ENCODE measurements at regions not wholly inside any gene's neighbourhood (a gene's known extent, or its start where the extent isn't known, plus 50 kb on each side); places are given as distances from the start of the nearest gene placed in this dataset.

DNA sequence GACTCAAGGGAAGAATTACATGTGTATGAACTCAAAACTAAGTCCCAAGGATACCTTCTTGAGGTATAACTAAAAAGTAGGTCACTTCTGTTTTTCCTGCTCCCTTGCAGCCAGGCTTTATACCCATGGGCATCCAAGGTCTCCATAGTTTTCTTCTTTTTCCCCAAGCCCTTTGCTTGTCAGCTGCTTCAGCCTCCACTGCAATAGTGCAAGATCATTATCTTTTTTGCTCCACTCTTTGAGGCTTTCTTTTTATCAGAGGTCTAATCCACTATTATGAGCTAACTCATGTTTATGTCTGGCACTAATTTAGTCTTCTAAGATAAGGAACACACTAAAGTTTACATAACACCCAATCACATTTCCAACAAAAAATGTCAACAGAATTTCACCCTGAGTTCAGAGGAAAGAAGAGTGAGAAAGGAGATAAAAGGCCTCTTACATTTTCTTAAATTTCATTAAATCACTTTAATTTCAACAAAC lies 121.2 kb upstream of the LSAMP start:
- Histone ChIP-seq H3K36me3 (ENCODE audit: control insufficient read depth, insufficient read depth, low read length) (no peaks in the 10 kb centered on the region), H3K27ac (ENCODE audit: low read length) (no peak overlapping the region), H3K4me3 (ENCODE audit: low read length) (no peak overlapping the region), H3K9me3 (replicated peaks; ENCODE audit: control insufficient read depth, low read depth, low read length) (no peaks in the 10 kb centered on the region), H3K27me3 (ENCODE audit: control insufficient read depth, insufficient read depth, low read length) (no peaks in the 10 kb centered on the region), H3K4me1 (ENCODE audit: control insufficient read depth, insufficient read depth, low read length) (no peaks in the 10 kb centered on the region)
- DNase-seq: no peak

DNA sequence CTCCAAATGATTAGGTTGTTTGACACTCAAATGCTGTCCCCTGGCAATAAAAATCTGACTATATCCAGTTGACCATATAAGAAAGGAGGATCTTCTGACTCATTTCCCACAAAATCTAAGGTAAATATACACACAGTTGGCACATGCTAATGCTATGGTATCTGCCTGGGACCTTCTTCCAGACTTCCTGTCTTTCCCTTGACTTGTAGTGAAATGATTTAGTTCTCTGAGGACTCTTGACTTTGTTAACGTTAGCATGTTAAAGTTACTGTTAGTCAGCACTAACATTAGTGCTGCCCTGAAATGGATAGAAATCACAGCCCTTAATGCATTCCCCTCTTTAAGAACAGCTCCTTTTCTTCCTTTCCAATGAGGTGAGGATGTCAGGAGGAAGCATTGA lies 124.3 kb upstream of the LSAMP start:
- DNase-seq: no peak
- H3K27me3 ChIP-seq (ENCODE audit: control insufficient read depth, insufficient read depth, low read length): no peaks in the 10 kb centered on the region
- H3K27ac ChIP-seq (ENCODE audit: low read length): no peak overlapping the region
- WGBS (ENCODE audit: insufficient coverage): no CpG with 5 or more reads among the region's 1 CpG
- H3K4me3 ChIP-seq (ENCODE audit: low read length): no peak overlapping the region
- peaks cover 11% of the 10 kb centered on the region for H3K9me3 ChIP-seq (replicated peaks; ENCODE audit: control insufficient read depth, low read depth, low read length)
- no peaks in the 10 kb centered on the region for H3K36me3 ChIP-seq (ENCODE audit: control insufficient read depth, insufficient read depth, low read length)
- no peaks in the 10 kb centered on the region for H3K4me1 ChIP-seq (ENCODE audit: control insufficient read depth, insufficient read depth, low read length)

DNA sequence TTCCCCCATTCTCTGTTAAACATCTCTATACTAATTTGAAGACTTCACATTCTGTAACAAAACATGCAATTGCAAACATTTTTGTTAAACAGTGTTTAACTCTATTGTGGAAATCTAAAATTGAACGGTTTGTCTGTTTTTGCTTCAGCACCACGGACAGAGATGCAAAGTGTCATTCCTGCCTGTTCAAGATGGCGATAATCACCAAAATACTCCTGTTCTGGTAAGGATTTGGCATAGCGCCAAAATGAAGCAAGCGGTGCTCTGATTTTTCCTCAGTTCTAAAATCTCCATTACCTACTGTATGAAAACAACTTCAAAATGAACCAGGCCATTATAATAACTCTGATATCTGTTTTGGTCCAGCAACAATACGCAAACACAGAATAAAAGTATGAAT lies 129.7 kb upstream of the TUSC7 start:
- no peak overlapping the region for H3K27ac ChIP-seq (ENCODE audit: low read length)
- H3K36me3 ChIP-seq (ENCODE audit: control insufficient read depth, insufficient read depth, low read length): no peaks in the 10 kb centered on the region
- no peaks in the 10 kb centered on the region for H3K4me1 ChIP-seq (ENCODE audit: control insufficient read depth, insufficient read depth, low read length)
- 10% methylated on average over 2 of the region's 6 CpGs for WGBS (ENCODE audit: insufficient coverage)
- H3K27me3 ChIP-seq (ENCODE audit: control insufficient read depth, insufficient read depth, low read length): no peaks in the 10 kb centered on the region
- H3K9me3 ChIP-seq (replicated peaks; ENCODE audit: control insufficient read depth, low read depth, low read length): peaks cover 2% of the 10 kb centered on the region
- peak; percentile 12 for DNase-seq
- no peak overlapping the region for H3K4me3 ChIP-seq (ENCODE audit: low read length)

DNA sequence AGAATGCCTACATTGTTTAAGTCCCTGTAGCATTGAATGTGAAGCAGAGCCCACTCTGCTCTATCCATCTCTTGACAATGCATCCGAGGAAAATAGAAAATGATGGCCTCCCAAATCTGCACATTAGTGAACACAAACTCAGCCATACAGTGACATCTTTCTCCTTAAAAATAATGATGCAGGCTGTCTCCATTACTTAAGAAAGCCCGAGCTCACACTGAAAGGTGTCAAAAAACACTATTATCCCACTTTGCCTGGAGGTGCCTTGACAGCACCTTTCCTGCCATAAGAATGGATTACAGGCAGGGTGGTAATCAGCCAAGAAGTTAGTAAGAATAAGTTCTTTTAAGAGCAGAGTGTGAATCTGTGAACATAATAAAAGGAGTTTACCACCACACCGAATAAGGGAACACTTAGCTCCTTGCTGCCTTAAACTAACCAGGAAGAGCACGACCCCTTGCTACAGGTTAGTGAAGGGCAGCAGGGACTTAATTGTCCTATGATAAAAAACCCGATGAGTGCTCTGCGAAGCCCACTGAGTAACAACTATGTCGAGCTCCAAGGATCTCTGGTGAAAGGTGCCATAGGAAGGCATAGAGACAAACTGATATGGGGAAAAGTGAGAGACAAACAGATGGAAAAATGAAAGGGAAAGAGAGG lies 123.2 kb upstream of the TUSC7 start:
- no peak for DNase-seq
- no peak overlapping the region for H3K27ac ChIP-seq (ENCODE audit: low read length)
- no peaks in the 10 kb centered on the region for H3K4me1 ChIP-seq (ENCODE audit: control insufficient read depth, insufficient read depth, low read length)
- H3K4me3 ChIP-seq (ENCODE audit: low read length): no peak overlapping the region
- no peaks in the 10 kb centered on the region for H3K27me3 ChIP-seq (ENCODE audit: control insufficient read depth, insufficient read depth, low read length)
- H3K9me3 ChIP-seq (replicated peaks; ENCODE audit: control insufficient read depth, low read depth, low read length): no peaks in the 10 kb centered on the region
- WGBS (ENCODE audit: insufficient coverage): 53% methylated on average over 4 of the region's 7 CpGs
- H3K36me3 ChIP-seq (ENCODE audit: control insufficient read depth, insufficient read depth, low read length): no peaks in the 10 kb centered on the region

DNA sequence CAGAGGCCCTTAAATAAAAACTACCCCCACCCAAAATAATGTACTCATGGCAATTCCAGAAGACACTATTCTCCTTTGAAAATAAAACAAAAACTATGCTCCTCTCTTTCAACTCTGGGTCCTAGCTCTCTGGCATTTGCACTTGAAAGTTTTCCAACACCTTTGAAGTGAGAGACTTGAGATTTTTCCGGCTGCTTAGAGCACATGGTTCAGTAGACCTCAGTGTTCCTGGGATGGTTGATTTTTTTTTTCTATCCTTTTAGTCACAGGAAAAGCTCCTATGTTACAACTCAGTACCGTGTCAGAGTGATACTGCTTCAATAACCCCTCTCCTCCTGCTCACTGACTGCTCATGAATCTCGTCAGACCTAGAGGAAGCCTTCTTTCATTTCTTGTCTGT lies 118.3 kb upstream of the TUSC7 start:
- no peak overlapping the region for H3K27ac ChIP-seq (ENCODE audit: low read length)
- DNase-seq: no peak
- no peaks in the 10 kb centered on the region for H3K4me1 ChIP-seq (ENCODE audit: control insufficient read depth, insufficient read depth, low read length)
- H3K36me3 ChIP-seq (ENCODE audit: control insufficient read depth, insufficient read depth, low read length): no peaks in the 10 kb centered on the region
- H3K9me3 ChIP-seq (replicated peaks; ENCODE audit: control insufficient read depth, low read depth, low read length): no peaks in the 10 kb centered on the region
- H3K27me3 ChIP-seq (ENCODE audit: control insufficient read depth, insufficient read depth, low read length): no peaks in the 10 kb centered on the region
- WGBS (ENCODE audit: insufficient coverage): no CpG with 5 or more reads among the region's 3 CpGs
- no peak overlapping the region for H3K4me3 ChIP-seq (ENCODE audit: low read length)

DNA sequence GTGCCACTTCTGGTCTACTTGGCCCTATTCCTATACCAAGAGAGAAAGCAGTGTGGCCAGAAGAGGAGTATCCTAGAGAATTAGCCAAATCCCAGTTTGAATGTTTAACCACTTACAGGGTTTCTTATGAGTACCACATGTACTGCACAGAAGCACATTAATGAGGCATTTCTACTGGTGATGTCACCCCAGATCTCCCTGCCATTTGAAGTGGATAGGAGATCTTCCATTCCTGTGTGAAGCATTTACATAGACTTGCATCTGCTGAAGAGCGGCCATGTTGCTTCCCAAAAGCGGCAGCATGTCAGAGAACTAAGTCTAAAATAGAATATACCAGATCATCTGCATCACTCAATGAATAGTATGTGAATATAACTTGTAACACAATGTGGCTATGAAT lies 108.4 kb upstream of the TUSC7 start:
- no CpG with 5 or more reads among the region's 2 CpGs for WGBS (ENCODE audit: insufficient coverage)

DNA sequence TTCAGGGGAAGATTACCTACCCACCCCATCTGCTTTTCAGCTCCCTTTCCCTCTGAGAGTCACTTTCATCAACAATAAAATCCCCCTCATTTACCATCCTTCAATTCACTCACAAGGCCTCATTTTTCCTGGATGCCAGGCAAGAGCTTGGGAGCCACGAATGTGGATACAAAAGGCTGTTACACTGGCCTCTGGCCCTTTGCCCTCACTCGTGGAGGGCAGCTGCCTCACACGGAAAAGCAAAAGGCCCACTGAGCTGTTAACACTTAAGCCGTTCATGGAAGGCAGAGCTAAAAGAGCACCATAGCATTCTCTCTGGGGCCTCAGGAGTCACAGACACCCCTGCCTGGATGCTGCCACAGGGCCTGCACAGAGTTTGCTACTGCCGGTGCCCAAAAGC lies 102.4 kb upstream of the TUSC7 start:
- Histone ChIP-seq H3K27me3 (ENCODE audit: control insufficient read depth, insufficient read depth, low read length) (no peaks in the 10 kb centered on the region), H3K4me3 (ENCODE audit: low read length) (no peak overlapping the region), H3K36me3 (ENCODE audit: control insufficient read depth, insufficient read depth, low read length) (no peaks in the 10 kb centered on the region), H3K27ac (ENCODE audit: low read length) (no peak overlapping the region), H3K4me1 (ENCODE audit: control insufficient read depth, insufficient read depth, low read length) (no peaks in the 10 kb centered on the region), H3K9me3 (replicated peaks; ENCODE audit: control insufficient read depth, low read depth, low read length) (peaks cover 2% of the 10 kb centered on the region)
- DNase-seq: no peak
- 88% methylated on average over 5 of the region's 5 CpGs for WGBS (ENCODE audit: insufficient coverage)

More for the DNA sequence above, 108.4 kb upstream of the TUSC7 start:
- Histone ChIP-seq H3K27me3 (ENCODE audit: control insufficient read depth, insufficient read depth, low read length) (no peaks in the 10 kb centered on the region), H3K9me3 (replicated peaks; ENCODE audit: control insufficient read depth, low read depth, low read length) (no peaks in the 10 kb centered on the region), H3K36me3 (ENCODE audit: control insufficient read depth, insufficient read depth, low read length) (no peaks in the 10 kb centered on the region), H3K27ac (ENCODE audit: low read length) (no peak overlapping the region), H3K4me3 (ENCODE audit: low read length) (no peak overlapping the region), H3K4me1 (ENCODE audit: control insufficient read depth, insufficient read depth, low read length) (no peaks in the 10 kb centered on the region)
- no peak for DNase-seq

DNA sequence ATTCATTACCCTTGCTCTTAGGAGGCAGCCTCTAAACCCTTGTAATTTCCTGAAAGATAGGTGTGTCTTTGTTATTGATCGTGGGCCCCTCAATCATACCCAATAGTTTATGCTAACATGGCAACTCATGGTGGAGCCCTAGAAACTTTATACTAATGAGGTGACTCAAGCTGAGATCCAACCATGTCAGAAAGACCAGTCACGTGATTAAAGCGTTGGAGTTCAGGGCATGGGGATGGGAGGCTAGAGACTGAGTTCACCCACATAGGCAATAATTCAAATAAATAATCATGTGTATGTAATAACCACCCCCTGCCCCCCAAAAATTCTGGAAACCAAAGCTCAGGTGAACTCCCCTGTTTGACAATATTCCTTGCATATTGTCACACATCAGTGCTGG lies 99.5 kb upstream of the TUSC7 start:
- no peaks in the 10 kb centered on the region for H3K36me3 ChIP-seq (ENCODE audit: control insufficient read depth, insufficient read depth, low read length)
- H3K4me3 ChIP-seq (ENCODE audit: low read length): no peak overlapping the region
- peaks cover 2% of the 10 kb centered on the region for H3K9me3 ChIP-seq (replicated peaks; ENCODE audit: control insufficient read depth, low read depth, low read length)
- H3K27me3 ChIP-seq (ENCODE audit: control insufficient read depth, insufficient read depth, low read length): no peaks in the 10 kb centered on the region
- DNase-seq: no peak
- no peaks in the 10 kb centered on the region for H3K4me1 ChIP-seq (ENCODE audit: control insufficient read depth, insufficient read depth, low read length)
- no peak overlapping the region for H3K27ac ChIP-seq (ENCODE audit: low read length)
- WGBS (ENCODE audit: insufficient coverage): no CpG with 5 or more reads among the region's 3 CpGs

DNA sequence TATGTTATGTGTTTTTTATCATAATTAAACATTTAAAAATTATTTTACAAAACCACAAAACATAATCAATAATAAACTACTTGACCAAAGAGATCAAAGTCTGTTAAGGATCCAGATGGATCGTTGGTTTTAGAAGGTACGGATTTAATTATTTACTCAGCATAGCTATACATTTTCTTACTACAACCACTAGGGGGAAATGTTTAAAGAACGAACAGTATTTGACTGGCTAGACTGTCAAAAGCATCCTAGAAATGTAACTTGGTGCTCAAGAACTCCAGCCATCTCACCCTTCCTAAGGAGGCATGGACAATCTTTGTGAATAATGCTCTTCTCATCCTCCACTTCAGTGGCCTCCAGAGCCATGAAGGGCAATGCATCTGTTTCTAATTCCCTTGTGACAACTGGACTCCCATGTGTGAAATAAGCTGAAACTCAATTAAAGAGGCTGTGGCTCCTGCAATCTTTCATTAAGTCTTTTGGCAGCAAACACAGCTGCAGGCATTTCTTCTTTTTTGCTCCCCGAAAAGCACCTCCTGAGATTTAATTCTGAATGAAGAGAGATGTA lies 94.7 kb upstream of the TUSC7 start:
- H3K36me3 ChIP-seq (ENCODE audit: control insufficient read depth, insufficient read depth, low read length): no peaks in the 10 kb centered on the region
- no CpG with 5 or more reads among the region's 4 CpGs for WGBS (ENCODE audit: insufficient coverage)
- no peaks in the 10 kb centered on the region for H3K9me3 ChIP-seq (replicated peaks; ENCODE audit: control insufficient read depth, low read depth, low read length)
- H3K27ac ChIP-seq (ENCODE audit: low read length): no peak overlapping the region
- H3K4me1 ChIP-seq (ENCODE audit: control insufficient read depth, insufficient read depth, low read length): no peaks in the 10 kb centered on the region
- DNase-seq: no peak
- H3K27me3 ChIP-seq (ENCODE audit: control insufficient read depth, insufficient read depth, low read length): no peaks in the 10 kb centered on the region
- H3K4me3 ChIP-seq (ENCODE audit: low read length): no peak overlapping the region

DNA sequence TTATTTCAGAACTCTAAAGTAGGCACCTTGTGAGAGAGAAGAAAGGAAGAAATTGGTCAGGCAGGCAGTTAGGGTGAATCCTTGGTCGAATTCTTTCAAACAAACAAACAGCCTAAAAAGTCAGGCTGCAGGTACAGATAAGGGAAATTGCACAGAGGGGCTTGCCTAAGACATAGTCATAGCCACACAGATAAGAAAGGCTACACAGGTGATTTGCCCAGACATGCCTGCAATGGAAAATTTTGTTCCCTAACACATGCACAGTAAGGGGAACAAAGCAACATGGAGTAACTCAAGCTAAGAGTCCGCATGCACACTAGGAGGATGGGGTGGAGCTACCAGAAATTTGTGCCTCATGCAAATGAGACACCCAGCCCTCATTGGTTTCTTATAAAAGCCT lies 91.4 kb upstream of the TUSC7 start:
- no peaks in the 10 kb centered on the region for H3K4me1 ChIP-seq (ENCODE audit: control insufficient read depth, insufficient read depth, low read length)
- H3K27ac ChIP-seq (ENCODE audit: low read length): no peak overlapping the region
- H3K27me3 ChIP-seq (ENCODE audit: control insufficient read depth, insufficient read depth, low read length): no peaks in the 10 kb centered on the region
- no peak overlapping the region for H3K4me3 ChIP-seq (ENCODE audit: low read length)
- H3K36me3 ChIP-seq (ENCODE audit: control insufficient read depth, insufficient read depth, low read length): no peaks in the 10 kb centered on the region
- no peak for DNase-seq
- WGBS (ENCODE audit: insufficient coverage): 100% methylated on average over 1 of the region's 2 CpGs
- peaks cover 2% of the 10 kb centered on the region for H3K9me3 ChIP-seq (replicated peaks; ENCODE audit: control insufficient read depth, low read depth, low read length)

DNA sequence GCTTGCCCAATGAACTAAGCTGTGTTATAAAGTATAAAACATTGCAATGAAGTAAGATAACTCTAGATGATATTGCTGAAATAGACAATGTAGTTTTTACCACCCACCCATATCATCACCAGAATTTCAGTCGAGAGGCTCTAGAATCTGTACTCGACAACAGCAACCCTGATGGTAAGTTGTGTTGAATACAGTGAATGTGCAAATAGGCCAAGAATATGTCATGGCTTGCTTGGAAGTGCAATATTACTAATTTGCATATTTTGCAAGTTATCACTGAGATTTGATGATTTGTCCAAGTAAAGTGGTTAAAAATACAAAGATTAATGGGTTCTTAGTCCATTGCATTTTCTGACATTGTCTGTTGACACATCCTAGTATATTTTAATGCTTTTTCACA lies 90.6 kb upstream of the TUSC7 start:
- no CpG with 5 or more reads among the region's 2 CpGs for WGBS (ENCODE audit: insufficient coverage)
- Histone ChIP-seq H3K4me1 (ENCODE audit: control insufficient read depth, insufficient read depth, low read length) (no peaks in the 10 kb centered on the region), H3K9me3 (replicated peaks; ENCODE audit: control insufficient read depth, low read depth, low read length) (peaks cover 2% of the 10 kb centered on the region), H3K4me3 (ENCODE audit: low read length) (no peak overlapping the region), H3K27me3 (ENCODE audit: control insufficient read depth, insufficient read depth, low read length) (no peaks in the 10 kb centered on the region), H3K36me3 (ENCODE audit: control insufficient read depth, insufficient read depth, low read length) (no peaks in the 10 kb centered on the region), H3K27ac (ENCODE audit: low read length) (no peak overlapping the region)
- DNase-seq: no peak
